GM12874 (cell line): ENCODE measurements at regions not wholly inside any gene's neighbourhood (a gene's known extent, or its start where the extent isn't known, plus 50 kb on each side); places are given as distances from the start of the nearest gene placed in this dataset.

ENCODE experiments used
- TF ChIP-seq, protein P1 (sequence below): IDR thresholded peaks from 2 replicates; pipeline ENCODE4 v1.5.1; 2011; ENCODE audit warnings: low read depth, mild to moderate bottlenecking, control low read depth, low read length, moderate library complexity; ENCODE audit not compliant: insufficient read depth

DNA sequence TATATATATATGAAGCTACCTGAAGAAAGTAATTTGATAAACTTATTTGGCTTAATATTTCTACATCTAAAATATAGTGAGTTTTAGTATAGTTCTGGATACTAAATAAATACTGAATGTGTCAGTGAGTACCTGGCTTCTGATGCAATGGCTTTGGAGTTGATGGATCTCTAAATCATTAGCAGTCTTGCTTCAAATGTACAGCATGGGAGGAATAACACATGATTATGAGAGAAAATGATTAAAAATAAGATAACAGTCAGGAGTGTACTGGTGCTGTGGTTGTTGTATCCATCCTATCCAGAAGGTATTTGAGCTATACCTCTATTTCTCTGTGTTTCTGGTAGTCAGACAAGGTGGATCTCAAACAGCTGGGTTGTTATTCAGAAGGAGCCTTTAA lies 641.3 kb downstream of the TRAM1L1 start:
- TF ChIP-seq, protein P1, sequence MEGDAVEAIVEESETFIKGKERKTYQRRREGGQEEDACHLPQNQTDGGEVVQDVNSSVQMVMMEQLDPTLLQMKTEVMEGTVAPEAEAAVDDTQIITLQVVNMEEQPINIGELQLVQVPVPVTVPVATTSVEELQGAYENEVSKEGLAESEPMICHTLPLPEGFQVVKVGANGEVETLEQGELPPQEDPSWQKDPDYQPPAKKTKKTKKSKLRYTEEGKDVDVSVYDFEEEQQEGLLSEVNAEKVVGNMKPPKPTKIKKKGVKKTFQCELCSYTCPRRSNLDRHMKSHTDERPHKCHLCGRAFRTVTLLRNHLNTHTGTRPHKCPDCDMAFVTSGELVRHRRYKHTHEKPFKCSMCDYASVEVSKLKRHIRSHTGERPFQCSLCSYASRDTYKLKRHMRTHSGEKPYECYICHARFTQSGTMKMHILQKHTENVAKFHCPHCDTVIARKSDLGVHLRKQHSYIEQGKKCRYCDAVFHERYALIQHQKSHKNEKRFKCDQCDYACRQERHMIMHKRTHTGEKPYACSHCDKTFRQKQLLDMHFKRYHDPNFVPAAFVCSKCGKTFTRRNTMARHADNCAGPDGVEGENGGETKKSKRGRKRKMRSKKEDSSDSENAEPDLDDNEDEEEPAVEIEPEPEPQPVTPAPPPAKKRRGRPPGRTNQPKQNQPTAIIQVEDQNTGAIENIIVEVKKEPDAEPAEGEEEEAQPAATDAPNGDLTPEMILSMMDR, result no peak

- TF ChIP-seq, protein P1, result no peak
Measured at GRCh38 chr4:116438981-116439729, 646.2 kb downstream of the TRAM1L1 start.

GRCh38 chr4:116438417-116438816 lies 647.0 kb downstream of the TRAM1L1 start:
- TF ChIP-seq, protein P1, result no peak

- TF ChIP-seq, protein P1, result no peak
Measured at GRCh38 chr4:116427666-116428065, 657.7 kb downstream of the TRAM1L1 start.

DNA sequence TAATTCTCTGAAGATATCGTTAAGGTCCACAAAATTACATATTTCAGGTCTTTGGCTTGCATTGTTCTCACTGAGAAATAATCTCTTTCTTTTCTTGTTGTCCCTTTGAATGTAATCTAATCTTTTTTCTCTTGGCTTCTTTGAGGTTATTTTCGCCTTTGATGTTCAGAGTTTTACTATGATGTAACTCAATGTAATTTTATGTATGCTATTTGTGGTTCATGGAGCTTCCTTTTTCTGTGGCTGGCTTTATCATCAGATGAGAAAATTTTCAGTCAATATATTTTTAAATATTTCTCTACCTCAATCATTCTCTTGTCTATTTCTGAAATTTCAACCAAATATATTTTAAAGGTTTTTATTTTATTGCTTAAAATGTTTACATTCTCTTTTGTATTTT lies 672.2 kb downstream of the TRAM1L1 start:
- TF ChIP-seq, protein P1, result no peak

GRCh38 chr4:116401293-116401692 lies 684.1 kb downstream of the TRAM1L1 start:
- TF ChIP-seq, protein P1, result no peak

DNA sequence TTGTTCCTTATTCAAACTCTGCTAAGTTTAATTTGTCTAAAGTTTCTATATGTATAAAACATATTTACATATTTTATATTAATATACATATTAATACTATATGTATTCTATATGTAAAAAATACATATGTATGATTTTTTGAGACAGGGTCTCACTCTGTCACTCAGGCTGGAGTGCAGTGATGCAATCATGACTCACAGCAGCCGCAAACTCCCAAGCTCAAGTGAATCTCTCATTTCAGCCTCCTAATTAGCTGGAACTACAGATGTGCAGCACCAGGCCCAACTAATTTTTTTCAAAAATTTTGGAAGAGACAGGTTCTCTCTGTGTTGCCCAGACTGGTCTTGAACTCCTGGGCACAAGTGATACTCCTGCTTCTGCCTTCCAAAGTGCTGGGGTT lies 684.9 kb downstream of the TRAM1L1 start:
- TF ChIP-seq, protein P1, result no peak
